ENCODE measurements at regions not wholly inside any gene's neighbourhood (a gene's known extent, or its start where the extent isn't known, plus 50 kb on each side); places are given as distances from the start of the nearest gene placed in this dataset.

GRCh38 chr1:42085596-42085995 lies 67.6 kb upstream of the GUCA2B start:
- TF ChIP-seq CTCF (IDR thresholded peaks at IDR 0.05) (no peak), POLR2A (IDR thresholded peaks at IDR 0.05) (no peak)
